Vagina (tissue), 2 donors: ENCODE measurements at regions not wholly inside any gene's neighbourhood (a gene's known extent, or its start where the extent isn't known, plus 50 kb on each side); places are given as distances from the start of the nearest gene placed in this dataset.

Experiments used
- POLR2A ChIP-seq, 2 donors: fragments of 450-650 bp; IDR thresholded peaks; one replicate each; pipeline ENCODE4 v1.6.1; 2017; ENCODE audit warnings: antibody characterized with exemption in 2 of 2, mild to moderate bottlenecking in 2 of 2, moderate library complexity in 2 of 2
- POLR2AphosphoS5 ChIP-seq, 2 donors: sonication (generic); formaldehyde crosslinking; IDR thresholded peaks; one replicate each; pipeline ENCODE4 v1.9.0; 2017; ENCODE audit warnings: antibody characterized with exemption in 2 of 2, mild to moderate bottlenecking in 2 of 2, low read depth in 1 of 2; ENCODE audit not compliant: insufficient read depth in 1 of 2
- TF ChIP-seq, protein P1 (sequence below), 3 experiments: fragments of 450-650 bp in 2 of 3; fragments of 200-600 bp in 1 of 3; sonication (generic) in 1 of 3; IDR thresholded peaks; one replicate each; pipeline ENCODE4 v1.5.1; 2017 to 2019; ENCODE audit warnings: antibody characterized with exemption in 3 of 3, mild to moderate bottlenecking in 2 of 3, moderate library complexity in 2 of 3

DNA sequence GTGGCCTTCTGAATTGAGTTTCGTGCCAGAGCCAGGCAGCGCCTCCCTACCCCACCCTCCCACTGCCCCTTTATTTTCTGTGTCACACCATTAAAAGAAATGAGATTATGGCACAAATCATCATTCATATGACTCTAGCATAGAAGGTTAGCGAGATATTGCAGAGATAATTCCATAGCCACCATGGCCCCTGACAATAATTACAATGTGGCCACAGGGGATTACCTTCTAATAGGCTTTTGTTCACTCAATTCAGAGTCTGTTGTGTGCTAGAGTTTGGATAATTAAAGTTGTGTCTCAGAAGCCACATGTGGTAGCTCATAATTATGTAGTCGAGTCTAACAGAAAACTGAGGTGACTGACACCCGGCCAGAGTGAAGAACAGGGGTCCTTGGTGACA is 428.1 kb downstream of the ARHGEF28 start:
- TF ChIP-seq, protein P1, sequence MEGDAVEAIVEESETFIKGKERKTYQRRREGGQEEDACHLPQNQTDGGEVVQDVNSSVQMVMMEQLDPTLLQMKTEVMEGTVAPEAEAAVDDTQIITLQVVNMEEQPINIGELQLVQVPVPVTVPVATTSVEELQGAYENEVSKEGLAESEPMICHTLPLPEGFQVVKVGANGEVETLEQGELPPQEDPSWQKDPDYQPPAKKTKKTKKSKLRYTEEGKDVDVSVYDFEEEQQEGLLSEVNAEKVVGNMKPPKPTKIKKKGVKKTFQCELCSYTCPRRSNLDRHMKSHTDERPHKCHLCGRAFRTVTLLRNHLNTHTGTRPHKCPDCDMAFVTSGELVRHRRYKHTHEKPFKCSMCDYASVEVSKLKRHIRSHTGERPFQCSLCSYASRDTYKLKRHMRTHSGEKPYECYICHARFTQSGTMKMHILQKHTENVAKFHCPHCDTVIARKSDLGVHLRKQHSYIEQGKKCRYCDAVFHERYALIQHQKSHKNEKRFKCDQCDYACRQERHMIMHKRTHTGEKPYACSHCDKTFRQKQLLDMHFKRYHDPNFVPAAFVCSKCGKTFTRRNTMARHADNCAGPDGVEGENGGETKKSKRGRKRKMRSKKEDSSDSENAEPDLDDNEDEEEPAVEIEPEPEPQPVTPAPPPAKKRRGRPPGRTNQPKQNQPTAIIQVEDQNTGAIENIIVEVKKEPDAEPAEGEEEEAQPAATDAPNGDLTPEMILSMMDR (IDR thresholded peaks at IDR 0.05): no peak
- no peak for TF ChIP-seq POLR2AphosphoS5 (IDR thresholded peaks at IDR 0.05; ENCODE audit: insufficient read depth in 1 of 2, low read depth in 1 of 2)
- no peak for TF ChIP-seq POLR2A (IDR thresholded peaks at IDR 0.05)
